Putamen (tissue), 1 donor: ENCODE measurements at regions not wholly inside any gene's neighbourhood (a gene's known extent, or its start where the extent isn't known, plus 50 kb on each side); places are given as distances from the start of the nearest gene placed in this dataset.

Experiments used
- DNase-seq: peaks from one replicate; pipeline ENCODE4 v3.0.0-alpha.2; 2016; ENCODE audit warnings: low spot score

DNA sequence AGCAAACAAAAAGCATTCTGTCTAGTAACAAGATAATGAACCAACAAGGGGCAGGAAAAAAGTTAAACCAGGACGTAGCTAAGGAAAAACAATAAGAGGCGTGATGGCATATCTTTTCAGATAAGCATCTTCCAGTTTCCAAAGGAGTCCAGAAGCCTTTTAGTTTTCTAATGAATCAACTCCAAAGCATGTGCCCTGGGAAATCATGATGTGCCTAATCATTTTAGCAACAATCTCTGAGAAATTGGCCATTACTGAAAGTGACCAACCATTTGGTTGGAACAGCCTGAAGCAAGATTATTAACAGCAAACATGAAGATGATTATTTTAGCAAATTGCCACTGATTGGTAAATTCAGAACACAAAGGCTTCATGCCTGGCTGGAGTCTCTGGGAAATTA lies 440.9 kb upstream of the MAF start:
- DNase-seq: no peak

DNA sequence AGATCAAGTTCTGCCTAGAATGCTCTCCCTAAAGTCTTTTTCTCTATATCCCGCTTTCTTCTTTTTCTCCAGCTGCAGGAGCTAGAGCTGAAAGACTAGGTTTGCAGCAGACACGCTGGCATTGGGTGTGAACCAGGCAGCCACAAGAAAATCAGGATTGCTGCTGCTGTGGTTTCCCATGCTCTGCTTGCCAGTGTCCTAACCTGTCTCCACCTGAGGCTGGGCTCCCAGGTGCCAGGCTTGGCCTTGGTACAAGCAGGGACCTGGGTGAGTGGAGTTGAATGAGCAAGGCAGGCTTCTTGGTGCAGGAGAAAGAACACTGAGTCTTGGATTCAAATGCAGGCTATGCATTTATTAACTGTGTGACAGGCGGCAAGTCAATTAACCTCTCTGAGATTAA lies 440.3 kb upstream of the MAF start:
- DNase-seq: no peak

DNA sequence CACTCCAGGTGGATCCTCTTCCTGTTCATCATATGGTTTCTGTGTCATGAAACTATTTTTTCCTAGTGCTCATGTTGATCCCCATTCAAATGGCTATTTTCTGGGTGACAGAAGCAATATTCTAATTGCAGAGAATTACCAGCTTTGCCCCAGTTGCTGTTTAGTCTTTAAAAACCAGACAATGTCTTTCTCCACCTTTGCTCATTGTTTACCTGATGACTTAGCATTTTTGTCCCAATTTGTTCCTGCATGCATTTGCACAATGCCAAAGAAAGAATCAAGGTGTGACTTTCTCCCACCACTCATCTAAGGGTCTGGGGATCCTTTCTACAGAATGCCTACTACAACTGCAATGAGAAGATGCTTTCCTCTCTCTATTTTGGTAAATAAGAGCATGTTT lies 439.9 kb upstream of the MAF start:
- no peak for DNase-seq

DNA sequence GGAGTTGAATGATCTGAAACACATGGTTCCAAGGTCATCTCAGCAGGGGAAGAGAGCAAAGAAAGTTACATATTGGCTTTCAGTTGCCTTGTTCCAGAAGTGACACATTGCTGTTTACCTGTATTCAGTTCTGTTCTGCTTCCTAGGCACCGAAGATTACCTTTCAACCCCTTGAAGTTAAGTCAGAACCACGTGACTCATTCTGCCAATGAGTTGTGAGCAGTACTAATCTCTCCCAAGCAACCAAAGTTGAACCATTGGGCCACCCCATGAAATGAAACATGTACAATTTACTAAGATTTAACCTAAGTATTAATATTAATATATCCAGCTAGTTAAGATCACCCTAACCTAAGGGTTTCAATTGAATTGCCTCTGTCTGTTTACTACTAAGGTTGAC lies 439.2 kb upstream of the MAF start:
- DNase-seq: no peak

DNA sequence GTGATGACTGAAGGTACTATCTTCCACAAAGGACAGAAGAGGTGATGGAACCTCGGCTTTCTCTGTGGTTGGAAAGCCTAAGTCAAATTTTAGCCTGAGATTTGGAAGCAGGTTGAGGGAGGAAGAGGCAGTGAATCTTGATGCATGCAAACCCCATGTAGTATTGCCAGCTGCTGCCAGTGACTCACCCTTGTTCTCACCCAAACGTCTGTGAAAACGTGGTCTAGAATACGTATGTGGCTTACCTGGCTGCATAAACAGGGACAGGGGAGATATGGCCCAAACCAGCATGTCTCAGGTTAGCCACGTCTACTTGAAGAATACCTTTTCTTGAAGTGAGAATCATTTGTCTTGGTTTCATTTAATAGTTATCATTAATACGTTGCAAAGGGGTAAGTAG lies 438.0 kb upstream of the MAF start:
- DNase-seq: no peak

DNA sequence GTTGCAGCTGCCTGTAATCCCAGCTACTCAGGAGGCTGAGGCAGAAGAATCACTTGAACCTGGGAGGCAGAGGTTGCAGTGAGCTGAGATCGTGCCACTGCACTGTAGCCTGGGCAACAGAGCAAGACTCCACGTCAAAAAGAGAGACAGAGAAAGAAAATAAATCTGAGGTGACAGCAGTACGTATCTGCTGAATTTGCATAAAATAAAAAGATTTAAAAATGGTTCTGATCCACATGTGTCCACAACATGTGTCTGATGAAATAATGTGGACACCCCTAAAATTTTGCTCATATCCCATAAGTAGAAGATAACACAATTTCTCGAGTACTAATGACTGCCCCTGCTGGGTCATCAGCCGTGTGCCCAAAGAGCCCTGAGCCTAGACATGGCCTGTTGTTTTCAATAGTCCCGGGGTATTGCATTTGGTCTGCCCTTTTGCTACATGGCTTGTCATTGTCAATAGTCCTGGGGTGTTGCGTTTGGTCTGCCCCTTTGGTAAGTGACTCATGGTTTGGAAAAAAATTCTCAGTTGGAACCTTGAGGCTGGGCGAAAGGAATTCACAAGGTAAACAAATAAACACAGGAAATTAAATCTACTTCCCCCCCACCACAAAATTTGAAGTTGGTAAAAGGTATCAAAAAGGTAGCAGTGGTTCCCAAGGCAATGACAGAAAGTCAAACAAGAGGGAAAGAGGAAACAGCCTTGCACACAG lies 434.6 kb upstream of the MAF start:
- DNase-seq: no peak

DNA sequence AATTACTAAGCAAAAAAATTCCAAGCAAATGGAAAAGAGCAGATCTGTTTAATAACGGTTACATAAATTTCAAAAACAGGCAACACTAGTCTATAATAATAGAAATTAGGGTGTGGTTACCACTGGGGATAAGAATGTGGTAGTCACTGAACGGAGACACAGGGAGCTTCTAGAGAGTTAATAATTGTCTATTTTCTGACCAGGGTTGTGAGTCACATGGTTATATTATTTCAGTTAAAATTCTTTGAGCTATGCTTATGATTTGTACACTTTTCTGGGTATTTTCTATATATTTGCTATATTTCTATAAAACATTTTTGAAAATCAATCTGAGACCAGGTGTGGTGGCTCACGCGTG lies 433.9 kb upstream of the MAF start:
- DNase-seq: no peak

DNA sequence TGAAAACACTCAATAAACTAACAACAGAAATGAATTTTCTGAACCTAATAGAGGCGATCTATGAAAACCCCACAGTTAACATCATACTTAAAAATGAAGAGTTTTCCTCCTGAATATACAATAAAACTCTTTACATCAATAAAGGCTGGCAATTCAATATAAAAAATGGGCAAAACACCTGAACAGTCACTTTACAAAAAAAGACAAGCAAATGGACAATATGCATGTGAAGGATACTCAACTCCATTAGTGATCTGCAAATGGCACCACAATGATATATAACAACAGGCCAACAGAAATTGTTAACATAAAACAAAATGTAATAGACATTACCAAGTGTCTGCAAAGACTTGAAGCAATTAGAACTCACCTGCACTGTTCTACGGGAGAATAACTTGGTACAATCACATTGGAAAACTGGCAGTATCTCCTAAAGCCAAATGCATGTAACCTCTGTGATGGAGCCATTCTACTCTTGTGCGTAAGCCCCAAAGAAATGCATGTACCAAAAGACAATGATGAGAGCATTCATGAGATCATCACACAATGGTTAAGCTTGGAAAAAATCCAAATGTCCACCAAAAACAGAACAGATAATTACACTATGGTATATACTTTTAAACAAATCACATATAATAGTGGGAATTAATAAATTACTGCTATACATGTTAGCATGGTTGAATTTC lies 433.4 kb upstream of the MAF start:
- DNase-seq: no peak

DNA sequence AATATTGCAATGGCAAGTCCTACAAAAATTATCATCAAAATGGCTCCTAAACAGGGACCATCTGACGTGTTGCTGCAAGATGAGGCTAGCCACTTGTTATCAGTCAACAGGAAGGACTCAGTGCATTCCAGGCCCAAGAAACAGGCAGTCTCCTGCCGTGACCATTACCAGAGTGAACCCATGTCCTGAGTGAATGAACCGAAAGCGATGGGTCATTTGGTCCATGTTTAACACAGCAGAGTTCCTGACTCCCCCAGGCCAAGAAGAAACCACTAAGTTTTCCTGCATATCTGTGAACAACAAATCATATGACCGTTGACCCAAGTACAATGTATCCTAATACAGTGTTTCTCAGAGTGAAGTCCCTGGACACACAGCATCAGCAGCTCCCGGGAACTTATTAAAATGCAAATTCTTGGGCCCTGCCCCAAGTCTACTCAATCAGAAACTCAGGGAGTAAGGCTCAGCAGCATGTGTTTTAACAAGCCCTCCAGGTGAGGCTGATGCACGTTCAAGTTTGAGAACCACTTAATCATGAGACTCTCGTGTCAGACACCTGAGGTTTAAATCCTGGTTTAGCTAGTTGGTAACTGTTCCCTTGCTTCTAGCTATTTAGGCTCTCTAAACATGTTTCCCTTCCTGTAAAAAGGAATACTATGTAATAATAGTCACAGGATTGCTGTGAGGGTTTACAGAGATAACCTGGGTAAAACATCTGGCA lies 429.4 kb upstream of the MAF start:
- no peak for DNase-seq

DNA sequence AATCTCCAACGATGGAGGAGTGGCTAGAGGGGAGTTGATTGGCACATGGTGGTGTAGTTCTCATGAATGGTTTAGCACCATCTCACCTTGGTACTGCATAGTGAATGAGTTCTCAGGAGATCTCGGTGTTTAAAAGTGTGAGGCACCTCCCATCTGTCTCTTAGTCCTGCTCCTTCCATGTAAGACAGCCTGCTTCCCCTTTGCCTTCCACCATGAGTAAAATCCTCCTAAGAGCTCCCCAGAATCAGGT lies 428.8 kb upstream of the MAF start:
- no peak for DNase-seq

DNA sequence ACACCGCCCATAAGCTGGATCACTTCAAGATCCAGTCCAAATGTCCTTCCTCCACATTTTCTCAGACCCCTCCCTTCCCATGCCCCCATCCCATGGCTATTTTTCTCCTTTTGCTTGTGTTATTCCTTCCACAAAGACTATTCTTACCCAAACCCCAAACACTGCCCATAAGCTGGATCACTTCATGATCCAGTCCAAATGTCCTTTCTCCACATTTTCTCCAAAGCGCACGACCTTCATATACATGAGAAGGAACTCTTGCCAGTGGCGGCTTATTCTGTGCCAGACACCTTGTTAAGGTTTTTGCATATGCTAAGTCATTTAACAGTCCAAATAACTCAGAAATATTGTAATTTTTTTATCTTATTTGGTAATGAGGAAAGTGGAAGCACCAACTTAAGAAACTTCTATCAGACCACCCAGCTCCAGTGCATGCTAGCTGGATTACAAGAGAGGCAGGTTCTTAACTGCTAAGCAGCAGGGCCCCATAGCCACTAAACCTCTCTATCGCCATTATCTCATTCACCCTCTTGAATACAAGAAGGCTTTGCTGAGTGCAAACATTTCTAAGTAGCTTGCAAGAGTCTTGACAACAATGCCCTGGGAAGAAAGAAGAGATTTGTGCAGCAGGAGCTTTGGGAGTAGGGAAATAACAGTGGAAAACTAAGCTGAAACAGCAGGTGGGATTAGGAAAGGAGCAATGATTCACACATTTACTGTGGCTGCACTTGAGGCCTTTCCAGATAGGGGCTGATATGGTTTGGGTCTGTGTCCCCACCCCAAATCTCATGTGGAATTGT lies 428.2 kb upstream of the MAF start:
- no peak for DNase-seq

DNA sequence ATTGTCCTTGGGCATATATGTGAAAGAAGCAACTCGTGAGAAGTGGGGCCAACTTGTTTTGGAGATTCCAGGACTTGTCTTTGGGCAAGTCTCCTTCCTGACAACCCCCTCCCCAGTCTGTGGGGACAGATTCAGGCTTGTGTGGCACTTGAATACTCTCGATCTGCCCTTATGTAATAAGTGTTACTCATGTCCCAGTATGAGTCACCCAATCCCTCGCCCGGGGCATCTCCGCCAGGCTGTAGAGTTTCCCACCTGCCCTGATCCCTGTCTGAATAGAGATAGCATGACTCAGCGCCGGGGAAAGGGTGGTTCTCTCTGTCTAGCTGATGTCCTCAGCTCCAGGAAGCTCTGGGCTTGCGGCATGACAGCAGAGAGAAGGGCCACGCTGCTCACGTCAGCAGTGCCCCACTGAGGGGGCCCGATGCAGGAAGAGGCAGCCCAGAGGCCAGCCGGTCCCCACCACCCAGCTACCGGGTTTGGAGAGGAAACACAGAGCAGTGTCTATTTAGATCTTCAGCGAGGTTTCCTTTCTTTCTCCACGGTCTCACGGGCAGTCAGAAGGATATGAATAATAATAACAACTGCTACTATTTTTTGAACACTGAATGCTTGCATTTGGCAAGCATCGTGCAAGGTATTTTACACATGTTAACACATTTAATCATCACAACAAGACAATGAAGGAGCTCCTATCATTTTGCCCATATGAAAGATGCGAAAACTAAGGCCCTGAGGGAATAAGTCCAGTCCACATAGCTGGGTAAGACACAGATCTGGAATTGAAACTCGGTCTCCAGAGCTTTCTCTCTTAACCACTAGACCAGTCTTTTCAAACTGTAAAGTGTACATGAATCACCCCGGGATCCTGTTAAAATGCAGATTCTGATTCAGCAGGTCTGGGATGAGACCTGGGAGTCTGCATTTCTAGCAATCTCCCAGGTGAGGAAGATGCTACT lies 426.7 kb upstream of the MAF start:
- no peak for DNase-seq

DNA sequence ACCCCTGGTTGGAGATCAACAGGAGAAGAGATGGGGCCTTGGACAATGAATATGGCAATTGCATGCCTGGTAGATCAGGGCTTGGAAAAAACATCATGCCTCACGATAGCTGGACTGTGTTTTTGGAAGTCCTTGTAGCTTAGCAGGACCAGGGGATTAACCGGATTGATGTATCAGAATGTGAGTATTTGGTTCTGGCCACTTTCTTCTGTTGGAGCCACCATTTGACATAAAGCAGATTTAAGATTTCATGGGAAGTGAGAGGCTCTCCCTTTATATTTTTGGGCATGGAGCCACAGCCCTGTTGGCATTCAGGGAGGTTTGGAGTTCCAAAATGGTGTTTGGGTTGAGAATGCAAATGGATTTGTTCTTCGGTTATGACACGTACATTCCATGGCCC lies 424.7 kb upstream of the MAF start:
- DNase-seq: no peak

DNA sequence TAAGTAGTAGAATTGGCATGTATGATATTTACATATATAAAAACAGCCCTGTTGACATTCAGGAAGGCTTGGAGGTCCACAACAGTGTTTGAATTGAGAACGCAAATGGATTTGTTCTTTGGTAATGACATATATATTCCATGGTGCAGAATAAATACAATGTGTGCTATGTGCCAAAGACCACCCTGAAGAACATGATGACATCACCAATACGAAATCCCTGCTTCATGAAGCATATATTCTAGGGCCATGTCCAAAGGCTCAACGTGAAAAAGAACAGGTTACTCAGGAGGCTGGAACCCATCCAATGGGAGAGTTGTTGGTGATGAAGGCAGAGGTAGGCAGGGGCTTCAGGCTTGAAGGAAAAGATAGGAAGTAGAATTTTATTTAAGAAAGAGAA lies 423.9 kb upstream of the MAF start:
- no peak for DNase-seq

DNA sequence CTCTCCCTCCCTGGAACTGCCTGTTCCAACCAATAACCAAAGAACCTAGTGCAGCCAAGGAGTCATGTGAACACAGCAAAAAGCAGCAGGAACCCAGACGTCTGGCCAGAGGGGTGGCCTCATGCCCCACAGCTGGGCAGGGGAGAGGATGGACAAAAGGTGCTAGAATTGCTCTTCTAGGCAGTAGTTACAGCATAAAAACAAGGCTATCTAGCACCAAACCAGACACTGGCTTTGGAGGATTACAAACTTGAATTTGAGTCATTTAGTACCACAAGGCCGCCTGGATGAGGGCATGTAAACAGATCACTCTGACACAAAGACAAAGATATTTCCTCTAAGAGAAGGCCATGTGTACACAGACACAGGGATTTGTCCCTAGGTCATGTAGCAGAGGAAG lies 423.3 kb upstream of the MAF start:
- no peak for DNase-seq

DNA sequence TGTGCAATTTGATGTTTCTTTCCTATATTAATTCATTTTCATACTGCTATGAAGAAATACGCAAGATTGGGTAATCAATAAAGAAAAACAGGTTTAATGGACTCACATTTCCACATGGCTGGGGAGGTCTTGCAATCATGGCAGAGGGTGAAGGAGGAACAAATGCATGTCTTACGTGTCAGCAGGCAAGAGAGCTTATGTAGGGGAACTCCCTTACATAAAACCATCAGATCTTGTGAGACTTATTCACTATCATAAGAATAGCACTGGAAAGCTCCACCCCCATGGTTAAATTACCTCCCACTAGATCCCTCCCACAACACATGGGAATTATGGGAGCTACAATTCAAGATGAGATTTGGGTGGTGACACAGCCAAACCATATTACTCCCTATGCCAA lies 418.9 kb upstream of the MAF start:
- DNase-seq: no peak

DNA sequence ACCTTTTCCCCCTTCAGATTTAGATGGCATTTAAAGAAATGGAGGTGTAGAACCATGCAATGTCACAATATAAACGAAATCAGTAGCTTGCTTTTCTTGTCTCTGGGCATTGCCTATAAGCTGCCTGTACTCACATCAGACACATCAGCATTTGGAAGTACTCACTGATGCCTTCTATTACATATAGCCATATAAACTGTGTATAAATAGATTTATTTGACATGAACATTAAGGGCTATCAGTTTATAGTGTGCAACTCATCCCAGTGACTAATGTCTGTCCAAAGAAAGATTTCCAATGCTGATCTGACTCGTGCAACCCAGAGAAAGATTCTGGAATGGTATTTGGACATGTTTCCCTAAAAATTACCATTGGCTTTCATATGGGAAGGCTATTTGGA lies 417.9 kb upstream of the MAF start:
- no peak for DNase-seq

DNA sequence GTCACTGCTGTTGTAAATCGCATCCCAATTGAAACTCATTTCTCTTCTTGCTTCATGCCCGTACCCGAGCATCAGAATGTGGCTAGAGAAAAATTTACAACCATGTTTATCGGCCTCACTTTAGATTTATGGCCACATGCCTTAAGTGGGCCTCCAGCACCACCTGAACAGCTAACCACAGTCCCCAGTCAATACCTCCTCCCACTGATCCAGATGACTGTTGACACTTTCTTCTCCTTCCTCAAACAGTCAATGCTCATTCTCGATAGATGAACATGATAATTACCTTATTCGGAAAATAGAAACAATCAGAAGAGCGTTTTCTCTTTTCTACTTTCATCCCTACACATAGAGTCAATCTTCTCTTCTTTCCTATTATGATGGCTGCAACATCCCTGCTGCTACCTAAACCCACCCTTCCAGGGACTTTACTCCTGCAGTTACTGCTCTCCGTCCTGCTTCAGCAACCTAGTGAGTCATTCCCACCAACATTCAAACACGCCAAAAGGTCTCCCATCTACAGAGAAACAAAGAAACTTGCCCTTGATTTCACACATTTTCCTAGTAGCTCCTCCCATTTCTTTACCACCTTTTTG lies 416.3 kb upstream of the MAF start:
- DNase-seq: no peak

DNA sequence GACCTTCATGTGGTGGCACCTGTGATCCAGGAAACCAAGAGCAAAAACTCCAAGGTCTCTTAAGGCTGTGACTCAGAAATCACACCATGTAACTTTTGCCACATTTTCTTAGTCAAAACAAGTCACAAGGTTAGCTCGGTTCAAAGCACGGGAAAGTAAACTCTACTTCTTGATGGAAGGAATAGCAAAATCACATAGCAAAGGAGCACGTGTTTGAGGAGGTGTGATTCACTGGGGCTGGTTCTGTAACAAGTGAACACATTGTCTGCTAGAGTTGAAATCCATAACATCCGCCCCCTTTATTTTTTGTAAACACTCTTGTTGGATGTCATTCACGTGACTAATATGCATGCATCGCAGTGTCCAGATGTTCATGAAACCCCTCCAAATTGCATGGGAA lies 415.0 kb upstream of the MAF start:
- no peak for DNase-seq

DNA sequence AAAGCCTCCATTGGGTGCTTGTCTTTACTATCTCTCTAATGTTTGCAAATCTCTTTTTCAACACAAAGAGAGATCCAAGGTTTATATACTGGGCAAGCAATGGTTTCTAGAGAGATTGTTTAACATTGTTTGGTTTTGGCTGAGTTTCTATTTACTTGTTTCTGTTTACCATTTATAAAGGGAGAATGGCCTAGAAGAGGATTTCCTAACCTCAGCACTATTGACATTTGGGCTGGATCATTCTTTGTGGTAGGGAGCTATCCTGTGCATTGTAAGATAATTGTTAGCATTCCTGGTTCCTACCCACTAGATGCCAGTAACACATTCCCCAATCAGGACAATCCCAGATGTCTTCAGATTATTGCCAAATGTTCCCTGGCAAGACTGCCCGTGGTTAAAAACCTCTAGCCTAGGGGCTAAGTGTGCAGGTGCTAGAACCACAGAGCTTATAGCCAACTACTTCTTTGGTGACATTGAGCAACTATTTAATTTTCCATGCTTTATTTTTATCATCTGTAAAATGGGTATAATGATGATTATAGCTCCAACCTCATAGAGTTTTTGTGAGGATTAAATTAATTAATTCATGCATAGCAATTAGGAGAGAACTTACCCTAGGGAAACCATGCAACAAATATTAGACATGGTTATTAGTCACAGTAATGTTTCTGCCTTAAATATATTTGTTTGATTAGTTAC lies 413.9 kb upstream of the MAF start:
- DNase-seq: no peak

DNA sequence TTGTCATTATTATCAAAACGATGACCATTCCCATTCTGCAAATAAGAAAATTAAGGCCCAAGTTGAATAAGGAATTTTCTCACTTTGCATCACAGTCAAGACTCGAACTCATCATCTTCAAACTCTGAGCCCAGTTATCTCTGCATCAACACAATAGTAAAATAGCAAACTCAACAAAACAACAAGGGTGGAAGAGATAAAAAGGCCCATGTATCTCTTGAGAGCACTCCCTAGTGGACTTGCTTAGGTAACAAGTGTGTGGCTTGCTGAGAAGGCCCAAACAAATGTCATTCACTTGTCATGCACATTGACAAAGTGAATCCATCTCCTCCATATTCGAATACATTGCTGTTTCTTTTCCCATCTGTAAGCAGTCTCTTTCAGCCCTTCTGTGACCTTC lies 412.0 kb upstream of the MAF start:
- DNase-seq: no peak
